SK-N-SH (cell line): ENCODE measurements at regions not wholly inside any gene's neighbourhood (a gene's known extent, or its start where the extent isn't known, plus 50 kb on each side); places are given as distances from the start of the nearest gene placed in this dataset.

Experiments used
- CTCF ChIA-PET: fragments of 300-600, 350-600 bp; formaldehyde crosslinking; extraction: SDS; loops from one replicate; lab custom pipeline; 2021; lab: Yijun Ruan, JAX
- POLR2A ChIA-PET: fragments of 350-600 bp; sonication (Branson Sonifier 250); formaldehyde crosslinking; extraction: SDS; loops from one replicate; lab custom pipeline; 2020; ENCODE audit warnings: antibody characterized with exemption, inconsistent platforms; lab: Yijun Ruan, JAX
- DNase-seq: peaks from one replicate; pipeline ENCODE4 v3.0.0; 2012
- H2AFZ ChIP-seq: fragments of 200-600 bp; sonication (generic); 2 replicates; pipeline ENCODE4 v1.8.1; 2016; ENCODE audit warnings: antibody characterized with exemption, mild to moderate bottlenecking, low read depth
- H3F3A ChIP-seq: fragments of 200-600 bp; sonication (generic); replicated peaks from 2 replicates; pipeline ENCODE3; 2016; ENCODE audit warnings: antibody characterized with exemption, mild to moderate bottlenecking; ENCODE audit not compliant: insufficient read depth
- H3K27ac ChIP-seq, 2 experiments: fragments of 200-500 bp in 1 of 2; fragments of 200-600 bp in 1 of 2; sonication (Bioruptor generic) in 1 of 2; sonication (generic), shearing (Covaris generic) in 1 of 2; 2 replicates each; pipeline versions ENCODE4 v1.5.1 to v1.6.1; 2014 to 2016; ENCODE audit warnings: low read depth in 2 of 2, inconsistent platforms in 1 of 2, low read length in 1 of 2, mild to moderate bottlenecking in 1 of 2, mixed read lengths in 1 of 2
- H3K27me3 ChIP-seq: fragments of 200-600 bp; sonication (generic), shearing (Covaris generic); 2 replicates; pipeline ENCODE4 v1.6.1; 2016; ENCODE audit warnings: mixed run types; ENCODE audit not compliant: insufficient read depth
- H3K36me3 ChIP-seq, 2 experiments: fragments of 200-500 bp in 1 of 2; fragments of 200-600 bp in 1 of 2; sonication (Bioruptor generic) in 1 of 2; sonication (generic) in 1 of 2; replicated peaks in 1 of 2; 2 replicates each; pipeline versions ENCODE3 to v1.5.1; 2014 to 2016; ENCODE audit warnings: low read length in 1 of 2, mild to moderate bottlenecking in 1 of 2; ENCODE audit not compliant: insufficient read depth in 2 of 2, control insufficient read depth in 1 of 2
- H3K4me1 ChIP-seq, 2 experiments: fragments of 200-500 bp in 1 of 2; fragments of 200-600 bp in 1 of 2; sonication (Bioruptor generic) in 1 of 2; sonication (generic), shearing (Covaris generic) in 1 of 2; 2 replicates each; pipeline versions ENCODE4 v1.5.1 to v1.6.1; 2014 to 2016; ENCODE audit warnings: low read depth in 1 of 2, low read length in 1 of 2, mixed run types in 1 of 2; ENCODE audit not compliant: insufficient read depth in 2 of 2, control insufficient read depth in 1 of 2
- H3K4me2 ChIP-seq: fragments of 200-600 bp; sonication (generic), shearing (Covaris generic); 2 replicates; pipeline ENCODE4 v1.6.1; 2017; ENCODE audit warnings: mixed run types
- H3K4me3 ChIP-seq, 2 experiments: fragments of 200-500 bp in 1 of 2; fragments of 200-600 bp in 1 of 2; sonication (Bioruptor generic) in 1 of 2; sonication (generic), shearing (Covaris generic) in 1 of 2; 2 replicates each; pipeline versions ENCODE4 v1.5.1 to v1.8.1; 2014 to 2016; ENCODE audit warnings: low read depth in 2 of 2, inconsistent platforms in 1 of 2, low read length in 1 of 2, mild to moderate bottlenecking in 1 of 2, mixed read lengths in 1 of 2, moderate library complexity in 1 of 2
- H3K79me2 ChIP-seq: fragments of 200-600 bp; sonication (generic); 2 replicates; pipeline ENCODE4 v1.8.1; 2017; ENCODE audit warnings: mild to moderate bottlenecking; ENCODE audit not compliant: insufficient read depth
- H3K9ac ChIP-seq: fragments of 200-600 bp; sonication (generic); 2 replicates; pipeline ENCODE4 v1.6.1; 2017; ENCODE audit warnings: mixed run types
- H3K9me2 ChIP-seq: fragments of 200-600 bp; sonication (generic); 2 replicates; pipeline ENCODE4 v1.6.1; 2017; ENCODE audit warnings: mixed run types
- H3K9me3 ChIP-seq: fragments of 200-600 bp; sonication (generic); 2 replicates; pipeline ENCODE4 v1.6.1; 2017; ENCODE audit warnings: mixed run types, mild to moderate bottlenecking, moderate library complexity
- H4K20me1 ChIP-seq: fragments of 200-600 bp; sonication (generic); 2 replicates; pipeline ENCODE4 v1.6.1; 2017; ENCODE audit warnings: mild to moderate bottlenecking, mixed run types; ENCODE audit not compliant: insufficient read depth
- ELF1 ChIP-seq: IDR thresholded peaks from 2 replicates; pipeline ENCODE4 v1.4.0; 2012
- EP300 ChIP-seq, 2 experiments: IDR thresholded peaks; 2 replicates each; pipeline versions ENCODE4 v1.4.0 to v1.6.1; 2012; ENCODE audit warnings: borderline replicate concordance in 1 of 2, low read depth in 1 of 2, low read length in 1 of 2
- EZH2phosphoT487 ChIP-seq: fragments of 200-600 bp; sonication (generic); IDR thresholded peaks from 2 replicates; pipeline ENCODE4 v1.6.1; 2017; ENCODE audit warnings: low read depth, mixed run types, mild to moderate bottlenecking, antibody characterized with exemption, moderate library complexity, borderline replicate concordance
- FOXJ3 ChIP-seq: sonication (generic); formaldehyde crosslinking; IDR thresholded peaks from 2 replicates; pipeline ENCODE4 v1.5.1; 2020; ENCODE audit warnings: mild to moderate bottlenecking, missing genetic modification reagents
- GATA2 ChIP-seq: sonication (generic); formaldehyde crosslinking; IDR thresholded peaks from 2 replicates; pipeline ENCODE4 v1.5.0; 2020; ENCODE audit warnings: mild to moderate bottlenecking, missing genetic modification reagents
- IRF3 ChIP-seq: fragments of 150-350 bp; IDR thresholded peaks from 2 replicates; pipeline ENCODE4 v1.6.1; 2016; ENCODE audit warnings: mild to moderate bottlenecking, low read depth, low read length
- JUND ChIP-seq: IDR thresholded peaks from 2 replicates; pipeline ENCODE4 v1.4.0; 2012
- MEF2A ChIP-seq: IDR thresholded peaks from 2 replicates; pipeline ENCODE4 v1.4.0; 2012; ENCODE audit warnings: low read depth, borderline replicate concordance
- REST ChIP-seq: IDR thresholded peaks from 2 replicates; pipeline ENCODE4 v1.6.1; 2012; ENCODE audit warnings: mild to moderate bottlenecking, low read depth, low read length, moderate library complexity
- RFX5 ChIP-seq: IDR thresholded peaks from 2 replicates; pipeline ENCODE4 v1.6.1; 2012; ENCODE audit warnings: mild to moderate bottlenecking, improper control_type of control experiment, low read length
- RXRA ChIP-seq: IDR thresholded peaks from 2 replicates; pipeline ENCODE4 v1.4.0; 2012; ENCODE audit warnings: low read depth, mild to moderate bottlenecking, borderline replicate concordance
- TAF1 ChIP-seq: IDR thresholded peaks from 2 replicates; pipeline ENCODE4 v1.6.1; 2012; ENCODE audit warnings: low read depth, mild to moderate bottlenecking, low read length, moderate library complexity, borderline replicate concordance
- TEAD4 ChIP-seq: IDR thresholded peaks from 2 replicates; pipeline ENCODE4 v1.4.0; 2012; ENCODE audit warnings: mild to moderate bottlenecking, borderline replicate concordance; ENCODE audit not compliant: insufficient read depth
- USF1 ChIP-seq: IDR thresholded peaks from 2 replicates; pipeline ENCODE4 v1.4.0; 2012; ENCODE audit warnings: low read depth, borderline replicate concordance
- USF2 ChIP-seq: fragments of 150-350 bp; IDR thresholded peaks from 2 replicates; pipeline ENCODE4 v1.6.1; 2017; ENCODE audit warnings: antibody characterized with exemption, low read length, low read depth, borderline replicate concordance
- TF ChIP-seq, protein P1 (sequence below): IDR thresholded peaks from 2 replicates; pipeline ENCODE4 v1.4.0; 2012; ENCODE audit warnings: low read depth
- TF ChIP-seq, protein P2 (sequence below): fragments of 200-600 bp; sonication (generic); IDR thresholded peaks from 2 replicates; pipeline ENCODE4 v1.6.1; 2017; ENCODE audit warnings: antibody characterized with exemption, mild to moderate bottlenecking, moderate library complexity

DNA sequence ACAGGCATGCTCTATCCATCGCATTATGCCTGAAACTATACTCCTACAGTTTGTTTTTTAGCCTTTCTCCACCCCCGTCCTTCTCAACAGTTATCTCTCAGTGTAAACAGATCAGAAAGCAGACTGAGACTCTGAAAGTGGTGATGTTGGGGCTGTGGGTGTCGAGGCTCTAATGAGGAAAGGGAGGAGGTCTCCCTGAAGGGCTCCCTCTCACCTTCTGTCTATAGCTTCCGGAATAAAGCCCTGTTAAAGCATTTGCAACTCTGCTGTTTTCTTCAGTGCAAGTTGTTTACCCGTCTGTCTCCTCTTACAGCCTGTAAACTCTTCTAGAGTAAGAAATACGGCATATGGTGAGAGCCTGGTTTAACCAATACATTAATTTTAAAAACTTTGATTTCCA is 136.7 kb upstream of the SYT4 start (continued):
- no peak for TF ChIP-seq USF2

GRCh38 chr18:43420091-43420490 is 142.8 kb upstream of the SYT4 start:
- no peaks in the 10 kb centered on the region for H3K27me3 ChIP-seq
- no peaks in the 10 kb centered on the region for H3K9me3 ChIP-seq
- no peak for TF ChIP-seq EZH2phosphoT487
- no peak for TF ChIP-seq EP300 (IDR thresholded peaks at IDR 0.05; ENCODE audit: borderline replicate concordance in 1 of 2, low read depth in 1 of 2, low read length in 1 of 2)
- TF ChIP-seq, protein P1, sequence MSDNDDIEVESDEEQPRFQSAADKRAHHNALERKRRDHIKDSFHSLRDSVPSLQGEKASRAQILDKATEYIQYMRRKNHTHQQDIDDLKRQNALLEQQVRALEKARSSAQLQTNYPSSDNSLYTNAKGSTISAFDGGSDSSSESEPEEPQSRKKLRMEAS: no peak
- no peak for TF ChIP-seq RFX5
- no peak for TF ChIP-seq TAF1
- no peak for TF ChIP-seq TEAD4
- TF ChIP-seq, protein P2, sequence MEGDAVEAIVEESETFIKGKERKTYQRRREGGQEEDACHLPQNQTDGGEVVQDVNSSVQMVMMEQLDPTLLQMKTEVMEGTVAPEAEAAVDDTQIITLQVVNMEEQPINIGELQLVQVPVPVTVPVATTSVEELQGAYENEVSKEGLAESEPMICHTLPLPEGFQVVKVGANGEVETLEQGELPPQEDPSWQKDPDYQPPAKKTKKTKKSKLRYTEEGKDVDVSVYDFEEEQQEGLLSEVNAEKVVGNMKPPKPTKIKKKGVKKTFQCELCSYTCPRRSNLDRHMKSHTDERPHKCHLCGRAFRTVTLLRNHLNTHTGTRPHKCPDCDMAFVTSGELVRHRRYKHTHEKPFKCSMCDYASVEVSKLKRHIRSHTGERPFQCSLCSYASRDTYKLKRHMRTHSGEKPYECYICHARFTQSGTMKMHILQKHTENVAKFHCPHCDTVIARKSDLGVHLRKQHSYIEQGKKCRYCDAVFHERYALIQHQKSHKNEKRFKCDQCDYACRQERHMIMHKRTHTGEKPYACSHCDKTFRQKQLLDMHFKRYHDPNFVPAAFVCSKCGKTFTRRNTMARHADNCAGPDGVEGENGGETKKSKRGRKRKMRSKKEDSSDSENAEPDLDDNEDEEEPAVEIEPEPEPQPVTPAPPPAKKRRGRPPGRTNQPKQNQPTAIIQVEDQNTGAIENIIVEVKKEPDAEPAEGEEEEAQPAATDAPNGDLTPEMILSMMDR: no peak
- TF ChIP-seq RXRA: no peak
- no peak for TF ChIP-seq FOXJ3 (CRISPR knock-in tag)
- no peak for TF ChIP-seq IRF3
- TF ChIP-seq ELF1: no peak
- no peak for TF ChIP-seq USF1
- TF ChIP-seq REST: no peak
- no peak for TF ChIP-seq GATA2 (CRISPR knock-in tag)
- no peak for TF ChIP-seq MEF2A
- no peak for TF ChIP-seq JUND
- no peaks in the 10 kb centered on the region for H3K9me2 ChIP-seq
- no peaks in the 10 kb centered on the region for H3K79me2 ChIP-seq
- H3K4me2 ChIP-seq: no peak overlapping the region
- H3K27ac ChIP-seq: no peak overlapping the region
- CTCF ChIA-PET: interaction anchor here (0.8 to 4.6 kb wide), 7 partner anchors 13 to 1123 kb away, joined by 3 to 31 read pairs (median 6); partner anchors contain the start of gene SYT4
- DNase-seq: no peak
- no peaks in the 10 kb centered on the region for H3F3A ChIP-seq
- no peaks in the 10 kb centered on the region for H4K20me1 ChIP-seq
- H2AFZ ChIP-seq: no peak overlapping the region
- H3K9ac ChIP-seq: no peak overlapping the region
- POLR2A ChIA-PET: no interaction called here
- H3K36me3 ChIP-seq: no peaks in the 10 kb centered on the region
- H3K4me3 ChIP-seq: no peak overlapping the region
- H3K4me1 ChIP-seq: peaks cover 0 to 6% of the 10 kb centered on the region in 2 experiments; a peak in 2 of 4 replicates
